A673 (cell line): ENCODE measurements at regions not wholly inside any gene's neighbourhood (a gene's known extent, or its start where the extent isn't known, plus 50 kb on each side); places are given as distances from the start of the nearest gene placed in this dataset.

Experiments
- EZH2 ChIP-seq: fragments of 200-600 bp; sonication (generic); IDR thresholded peaks from 2 replicates; pipeline ENCODE4 v1.6.1; 2017; ENCODE audit warnings: borderline replicate concordance, low read depth, mild to moderate bottlenecking, mixed read lengths, antibody characterized with exemption, low read length; ENCODE audit not compliant: poor library complexity, severe bottlenecking
- TF ChIP-seq, protein P1 (sequence below): fragments of 300-800, 200-600 bp; sonication (generic); conservative IDR thresholded peaks from 2 replicates; pipeline ENCODE4 v1.5.1; 2017; ENCODE audit warnings: low read depth, mild to moderate bottlenecking, antibody characterized with exemption, low read length, moderate library complexity, mixed read lengths

DNA sequence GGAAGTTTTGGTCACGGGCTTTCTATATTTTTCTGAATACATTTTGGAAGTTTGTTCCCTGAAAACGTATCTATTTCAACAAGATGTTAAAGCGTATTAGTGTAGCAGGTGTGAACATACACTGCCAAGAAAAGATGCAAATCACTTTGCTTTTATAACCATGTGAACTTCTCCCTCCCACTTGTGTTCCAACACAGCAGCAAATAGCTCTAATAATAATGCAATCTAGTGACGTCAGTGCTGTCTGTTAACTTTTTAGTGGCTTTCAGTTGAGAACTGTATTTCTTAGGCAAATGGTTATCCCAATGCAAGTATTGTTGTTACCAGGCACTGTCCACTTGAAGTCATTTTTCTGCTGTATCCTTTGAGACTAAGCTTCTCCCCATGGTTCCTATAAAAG is 188.4 kb upstream of the IGFBP3 start:
- TF ChIP-seq, protein P1, sequence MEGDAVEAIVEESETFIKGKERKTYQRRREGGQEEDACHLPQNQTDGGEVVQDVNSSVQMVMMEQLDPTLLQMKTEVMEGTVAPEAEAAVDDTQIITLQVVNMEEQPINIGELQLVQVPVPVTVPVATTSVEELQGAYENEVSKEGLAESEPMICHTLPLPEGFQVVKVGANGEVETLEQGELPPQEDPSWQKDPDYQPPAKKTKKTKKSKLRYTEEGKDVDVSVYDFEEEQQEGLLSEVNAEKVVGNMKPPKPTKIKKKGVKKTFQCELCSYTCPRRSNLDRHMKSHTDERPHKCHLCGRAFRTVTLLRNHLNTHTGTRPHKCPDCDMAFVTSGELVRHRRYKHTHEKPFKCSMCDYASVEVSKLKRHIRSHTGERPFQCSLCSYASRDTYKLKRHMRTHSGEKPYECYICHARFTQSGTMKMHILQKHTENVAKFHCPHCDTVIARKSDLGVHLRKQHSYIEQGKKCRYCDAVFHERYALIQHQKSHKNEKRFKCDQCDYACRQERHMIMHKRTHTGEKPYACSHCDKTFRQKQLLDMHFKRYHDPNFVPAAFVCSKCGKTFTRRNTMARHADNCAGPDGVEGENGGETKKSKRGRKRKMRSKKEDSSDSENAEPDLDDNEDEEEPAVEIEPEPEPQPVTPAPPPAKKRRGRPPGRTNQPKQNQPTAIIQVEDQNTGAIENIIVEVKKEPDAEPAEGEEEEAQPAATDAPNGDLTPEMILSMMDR: no peak
- TF ChIP-seq EZH2: no peak
